EH (cell line): ENCODE measurements at regions not wholly inside any gene's neighbourhood (a gene's known extent, or its start where the extent isn't known, plus 50 kb on each side); places are given as distances from the start of the nearest gene placed in this dataset.
A peak's percentile ranks its signal among the peaks of the same experiment; 100 is the strongest.

Experiments
- DNase-seq: peaks from one replicate; pipeline ENCODE4 v3.0.0-alpha.2; 2015; ENCODE audit warnings: low read depth

- no peak for DNase-seq
These were observed 167.8 kb downstream of the RAB28 start for GRCh38 chr4:13316354-13316753.

GRCh38 chr4:13313856-13314255 is 170.3 kb downstream of the RAB28 start:
- DNase-seq: no peak

- DNase-seq: no peak
These were observed 171.9 kb downstream of the RAB28 start for GRCh38 chr4:13312264-13312663.

- no peak for DNase-seq
These were observed 174.4 kb downstream of the RAB28 start for GRCh38 chr4:13309751-13310150.

GRCh38 chr4:13306356-13306755 is 177.8 kb downstream of the RAB28 start:
- peak; percentile 8 for DNase-seq

- DNase-seq: no peak
These were observed 181.3 kb downstream of the RAB28 start for GRCh38 chr4:13302876-13303275.

GRCh38 chr4:13299343-13299742 is 184.8 kb downstream of the RAB28 start:
- no peak for DNase-seq

GRCh38 chr4:13298655-13299054 is 185.5 kb downstream of the RAB28 start:
- no peak for DNase-seq

- DNase-seq: no peak
These were observed 187.2 kb downstream of the RAB28 start for GRCh38 chr4:13296986-13297385.

GRCh38 chr4:13294961-13295605 is 189.1 kb downstream of the RAB28 start:
- no peak for DNase-seq

- DNase-seq: no peak
These were observed 191.8 kb downstream of the RAB28 start for GRCh38 chr4:13292372-13292771.

- DNase-seq: peak; percentile 72
These were observed 194.7 kb downstream of the RAB28 start for GRCh38 chr4:13289391-13289790.

GRCh38 chr4:13285336-13285735 is 198.8 kb downstream of the RAB28 start:
- peak; percentile 63 for DNase-seq

GRCh38 chr4:13284932-13285331 is 199.2 kb downstream of the RAB28 start:
- DNase-seq: no peak

GRCh38 chr4:13276357-13276756 is 207.8 kb downstream of the RAB28 start:
- no peak for DNase-seq

- DNase-seq: no peak
These were observed 215.4 kb downstream of the RAB28 start for GRCh38 chr4:13268703-13269102.

GRCh38 chr4:13268165-13268564 is 216.0 kb downstream of the RAB28 start:
- DNase-seq: no peak

GRCh38 chr4:13267091-13267490 is 217.0 kb downstream of the RAB28 start:
- peak; percentile 61 for DNase-seq

GRCh38 chr4:13266687-13267086 is 217.5 kb downstream of the RAB28 start:
- peak; percentile 72 for DNase-seq

- peak; percentile 56 for DNase-seq
These were observed 220.1 kb downstream of the RAB28 start for GRCh38 chr4:13263967-13264525.

GRCh38 chr4:13262816-13263215 is 221.3 kb downstream of the RAB28 start:
- no peak for DNase-seq

GRCh38 chr4:13261486-13262257 is 222.5 kb downstream of the RAB28 start:
- DNase-seq: peak; percentile 64

- no peak for DNase-seq
These were observed 223.6 kb downstream of the RAB28 start for GRCh38 chr4:13260513-13260912.
